H9 (cell line): ENCODE measurements at regions not wholly inside any gene's neighbourhood (a gene's known extent, or its start where the extent isn't known, plus 50 kb on each side); places are given as distances from the start of the nearest gene placed in this dataset.
"Not testable (repeated sequence)": the region's sequence is repeated elsewhere in the genome, so short reads cannot be mapped to it uniquely, and the experiment has no call there.

Experiments used
- DNase-seq: peaks from one replicate; pipeline ENCODE4 v3.0.0-alpha.2; 2017
- H2AFZ ChIP-seq: one replicate; pipeline ENCODE4 v1.6.1; 2013; ENCODE audit warnings: mild to moderate bottlenecking, low read length, control low read depth, moderate library complexity
- H2AK5ac ChIP-seq: 2 replicates; pipeline ENCODE4 v1.6.1; 2013; ENCODE audit warnings: low read length, control low read depth, mixed read lengths; ENCODE audit not compliant: insufficient read length
- H2BK120ac ChIP-seq: one replicate; pipeline ENCODE4 v1.6.1; 2013; ENCODE audit warnings: low read depth, mild to moderate bottlenecking, low read length, control low read depth, inconsistent platforms; ENCODE audit not compliant: poor library complexity, severe bottlenecking
- H2BK12ac ChIP-seq: 2 replicates; pipeline ENCODE4 v1.6.1; 2013; ENCODE audit warnings: low read length, control low read depth, mixed read lengths, low read depth; ENCODE audit not compliant: insufficient read length
- H2BK15ac ChIP-seq: 2 replicates; pipeline ENCODE4 v1.6.1; 2013; ENCODE audit warnings: low read depth, low read length, control low read depth
- H2BK20ac ChIP-seq: one replicate; pipeline ENCODE4 v1.6.1; 2013; ENCODE audit warnings: low read depth, mild to moderate bottlenecking, low read length, control low read depth, inconsistent platforms; ENCODE audit not compliant: poor library complexity, severe bottlenecking
- H2BK5ac ChIP-seq: 2 replicates; pipeline ENCODE4 v1.6.1; 2013; ENCODE audit warnings: low read length, control low read depth, mixed read lengths; ENCODE audit not compliant: insufficient read length
- H3K14ac ChIP-seq: 2 replicates; pipeline ENCODE4 v1.6.1; 2013; ENCODE audit warnings: low read length, control low read depth; ENCODE audit not compliant: insufficient read depth
- H3K18ac ChIP-seq: 2 replicates; pipeline ENCODE4 v1.6.1; 2013; ENCODE audit warnings: low read depth, mild to moderate bottlenecking, mixed read lengths, low read length, control low read depth; ENCODE audit not compliant: insufficient read length
- H3K23ac ChIP-seq: 2 replicates; pipeline ENCODE4 v1.6.1; 2013; ENCODE audit warnings: low read length, control low read depth, mixed read lengths, low read depth; ENCODE audit not compliant: insufficient read length
- H3K23me2 ChIP-seq: 2 replicates; pipeline ENCODE4 v1.6.1; 2013; ENCODE audit warnings: low read depth, mild to moderate bottlenecking, mixed read lengths, low read length, control low read depth; ENCODE audit not compliant: insufficient read length, poor library complexity, severe bottlenecking
- H3K27ac ChIP-seq: 2 replicates; pipeline ENCODE4 v1.5.1; 2013; ENCODE audit warnings: low read length, control low read depth, mixed read lengths, low read depth; ENCODE audit not compliant: insufficient read length
- H3K27me3 ChIP-seq: 2 replicates; pipeline ENCODE4 v1.6.1; 2013; ENCODE audit warnings: low read length, control low read depth, inconsistent platforms; ENCODE audit not compliant: insufficient read depth
- H3K4ac ChIP-seq: 2 replicates; pipeline ENCODE4 v1.6.1; 2013; ENCODE audit warnings: low read depth, mild to moderate bottlenecking, control low read depth, inconsistent platforms, low read length, moderate library complexity
- H3K4me1 ChIP-seq: 2 replicates; pipeline ENCODE4 v1.6.1; 2013; ENCODE audit warnings: low read length, control low read depth, inconsistent platforms; ENCODE audit not compliant: insufficient read depth
- H3K4me2 ChIP-seq: 2 replicates; pipeline ENCODE4 v1.6.1; 2013; ENCODE audit warnings: low read length, control low read depth, mixed read lengths; ENCODE audit not compliant: insufficient read length, insufficient read depth
- H3K56ac ChIP-seq: 2 replicates; pipeline ENCODE4 v1.6.1; 2013; ENCODE audit warnings: low read depth, mild to moderate bottlenecking, mixed read lengths, low read length, control low read depth; ENCODE audit not compliant: insufficient read length
- H3K79me1 ChIP-seq: 2 replicates; pipeline ENCODE4 v1.6.1; 2013; ENCODE audit warnings: low read depth, mild to moderate bottlenecking, moderate library complexity, low read length, control low read depth, inconsistent platforms; ENCODE audit not compliant: insufficient read depth, poor library complexity, severe bottlenecking
- H3K79me2 ChIP-seq: 2 replicates; pipeline ENCODE4 v1.6.1; 2013; ENCODE audit warnings: low read length, control low read depth, inconsistent platforms; ENCODE audit not compliant: insufficient read depth
- H3K9ac ChIP-seq: 2 replicates; pipeline ENCODE4 v1.6.1; 2013; ENCODE audit warnings: low read length, control low read depth, mixed read lengths; ENCODE audit not compliant: insufficient read length; ENCODE audit errors: extremely low read depth
- H3K9me3 ChIP-seq: one replicate; pipeline ENCODE4 v1.6.1; 2013; ENCODE audit warnings: low read depth, low read length, inconsistent platforms; ENCODE audit not compliant: control insufficient read depth
- H3T11ph ChIP-seq: one replicate; pipeline ENCODE4 v1.6.1; 2013; ENCODE audit warnings: mild to moderate bottlenecking, low read length, control low read depth, inconsistent platforms
- H4K20me1 ChIP-seq: one replicate; pipeline ENCODE4 v1.6.1; 2013; ENCODE audit not compliant: control insufficient read depth, insufficient read length, insufficient read depth
- H4K5ac ChIP-seq: 2 replicates; pipeline ENCODE4 v1.6.1; 2013; ENCODE audit warnings: low read depth, mild to moderate bottlenecking, mixed read lengths, low read length, control low read depth; ENCODE audit not compliant: insufficient read length
- H4K8ac ChIP-seq: replicated peaks from 2 replicates; pipeline ENCODE4 v1.6.1; 2013; ENCODE audit warnings: low read length, control low read depth, mixed read lengths, low read depth; ENCODE audit not compliant: insufficient read length
- H4K91ac ChIP-seq: 2 replicates; pipeline ENCODE4 v1.6.1; 2013; ENCODE audit warnings: low read depth, mild to moderate bottlenecking, moderate library complexity, mixed read lengths, low read length, control low read depth; ENCODE audit not compliant: insufficient read length
- H3K27ac Mint-ChIP-seq, 3 experiments: 2 replicates in 2 of 3; 3 replicates in 1 of 3; pipeline ENCODE4 v1.8.0; 2020 to 2021; ENCODE audit warnings: mixed read lengths in 3 of 3, mild to moderate bottlenecking in 1 of 3, moderate library complexity in 1 of 3
- H3K27me3 Mint-ChIP-seq: 2 replicates; pipeline ENCODE4 v1.8.0; 2021; ENCODE audit warnings: low read depth, mild to moderate bottlenecking, moderate library complexity, mixed read lengths
- H3K36me3 Mint-ChIP-seq, 3 experiments: 2 replicates in 2 of 3; 3 replicates in 1 of 3; pipeline ENCODE4 v1.8.0; 2020 to 2021; ENCODE audit warnings: low read depth in 3 of 3, mixed read lengths in 3 of 3; ENCODE audit not compliant: insufficient read depth in 1 of 3
- H3K4me1 Mint-ChIP-seq, 2 experiments: 2 replicates each; pipeline ENCODE4 v1.8.0; 2020; ENCODE audit warnings: mixed read lengths in 2 of 2
- H3K4me3 Mint-ChIP-seq, 2 experiments: 2 replicates in 1 of 2; 3 replicates in 1 of 2; pipeline ENCODE4 v1.8.0; 2020 to 2021; ENCODE audit warnings: mild to moderate bottlenecking in 2 of 2, mixed read lengths in 2 of 2, moderate library complexity in 1 of 2
- H3K9me3 Mint-ChIP-seq, 2 experiments: 2 replicates in 1 of 2; 3 replicates in 1 of 2; pipeline ENCODE4 v1.8.0; 2020; ENCODE audit warnings: mild to moderate bottlenecking in 2 of 2, mixed read lengths in 2 of 2, moderate library complexity in 1 of 2
- WGBS: extraction: QIAGEN DNeasy Blood & Tissue Kit; methylation state at CpG from one replicate; pipeline ENCODE4 v1.1.7; 2013; ENCODE audit warnings: missing lambda C conversion rate, low lambda C conversion rate, mixed read lengths; ENCODE audit not compliant: insufficient read length; ENCODE audit errors: extremely low coverage; 5-methylcytosine and 5-hydroxymethylcytosine counted together

DNA sequence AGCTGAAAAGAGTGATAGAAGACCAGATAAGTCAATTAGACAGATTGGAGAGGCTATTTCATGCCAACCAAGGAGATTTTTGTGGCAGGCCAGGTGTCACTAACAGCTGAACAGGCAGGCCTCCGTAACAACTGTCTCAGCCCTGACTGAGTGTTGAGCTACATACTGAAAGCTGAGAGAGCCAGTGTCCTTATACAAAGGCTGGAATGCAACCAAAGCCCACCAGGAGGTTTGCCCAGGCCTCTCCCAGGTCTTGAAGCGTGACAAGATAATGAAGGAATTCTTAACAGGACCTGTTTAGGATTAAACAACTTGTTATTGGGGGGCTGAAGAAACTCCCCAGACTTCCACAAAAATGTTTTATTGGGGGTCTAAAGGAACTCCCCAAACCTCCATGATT lies 290.2 kb upstream of the FRG1 start:
- Mint-ChIP-seq H3K9me3 (peaks cover 30 to 54% of the 10 kb centered on the region in 2 experiments), H3K4me1 (peaks cover 3 to 10% of the 10 kb centered on the region in 2 experiments; a peak in 3 of 4 replicates)
- H3K9ac ChIP-seq, H4K8ac ChIP-seq, H4K20me1 ChIP-seq, H3K14ac ChIP-seq, H2AFZ ChIP-seq, H4K91ac ChIP-seq, H3K27me3 ChIP-seq, H2AK5ac ChIP-seq, H3K27me3 Mint-ChIP-seq, H2BK5ac ChIP-seq, H2BK12ac ChIP-seq, H3K56ac ChIP-seq, H3K79me1 ChIP-seq, H4K5ac ChIP-seq, H3K4me3 Mint-ChIP-seq, H2BK120ac ChIP-seq, H3K36me3 Mint-ChIP-seq, H3K27ac Mint-ChIP-seq, H3K79me2 ChIP-seq, H3K4me2 ChIP-seq, H3K23ac ChIP-seq, H3K9me3 ChIP-seq, H3T11ph ChIP-seq, H3K4me1 ChIP-seq, DNase-seq, H3K23me2 ChIP-seq, H3K4ac ChIP-seq, H3K27ac ChIP-seq, H2BK20ac ChIP-seq, H3K18ac ChIP-seq, H2BK15ac ChIP-seq: not testable (repeated sequence)
- WGBS: no CpG with 5 or more reads among the region's 2 CpGs

- not testable (repeated sequence) for H3K27ac ChIP-seq, H3K4ac ChIP-seq, H4K91ac ChIP-seq, H4K5ac ChIP-seq, H3K27ac Mint-ChIP-seq, H3K79me2 ChIP-seq, H3K4me3 Mint-ChIP-seq, H3K14ac ChIP-seq, DNase-seq, H2BK15ac ChIP-seq, H2BK5ac ChIP-seq, H3K4me2 ChIP-seq, H3K4me1 Mint-ChIP-seq, H2BK120ac ChIP-seq, H4K20me1 ChIP-seq, H3K79me1 ChIP-seq, H2AFZ ChIP-seq, H3K36me3 Mint-ChIP-seq, H3K9me3 ChIP-seq, H3K9ac ChIP-seq, H3T11ph ChIP-seq, H3K23ac ChIP-seq, H4K8ac ChIP-seq, H3K27me3 ChIP-seq, H3K27me3 Mint-ChIP-seq, H3K23me2 ChIP-seq, H3K4me1 ChIP-seq, H2BK20ac ChIP-seq, H2AK5ac ChIP-seq, H2BK12ac ChIP-seq, H3K18ac ChIP-seq, H3K56ac ChIP-seq
- peaks cover 40 to 61% of the 10 kb centered on the region in 2 experiments for H3K9me3 Mint-ChIP-seq
- WGBS: no CpG with 5 or more reads among the region's 3 CpGs
Observed at GRCh38 chr4:189653130-189653653, 287.5 kb upstream of the FRG1 start.
